HPDE6-E6E7 (cell line): ENCODE measurements at regions not wholly inside any gene's neighbourhood (a gene's known extent, or its start where the extent isn't known, plus 50 kb on each side); places are given as distances from the start of the nearest gene placed in this dataset.
A peak's percentile ranks its signal among the peaks of the same experiment; 100 is the strongest.
"Not testable (repeated sequence)": the region's sequence is repeated elsewhere in the genome, so short reads cannot be mapped to it uniquely, and the experiment has no call there.

Source experiments
- DNase-seq: peaks from one replicate; pipeline ENCODE4 v3.0.0; 2011; ENCODE audit warnings: missing footprints; ENCODE audit errors: extremely low spot score

- DNase-seq = no peak
Measured at GRCh38 chr7:20839196-20839735, 52.6 kb upstream of the SP8 start.

- DNase-seq = no peak
Measured at GRCh38 chr7:20839987-20840386, 53.3 kb upstream of the SP8 start.

- no peak for DNase-seq
Measured at GRCh38 chr7:20846791-20847190, 60.1 kb upstream of the SP8 start.

GRCh38 chr7:20858951-20859350, 72.3 kb upstream of the SP8 start:
- DNase-seq = no peak

- no peak for DNase-seq
Measured at GRCh38 chr7:20861468-20861867, 74.8 kb upstream of the SP8 start.

- DNase-seq = no peak
Measured at GRCh38 chr7:20862554-20862953, 75.9 kb upstream of the SP8 start.

- DNase-seq = no peak
Measured at GRCh38 chr7:20864221-20864620, 77.5 kb upstream of the SP8 start.

GRCh38 chr7:20865684-20866083, 79.0 kb upstream of the SP8 start:
- no peak for DNase-seq

GRCh38 chr7:20870977-20871376, 84.3 kb upstream of the SP8 start:
- DNase-seq = no peak

- DNase-seq = no peak
Measured at GRCh38 chr7:20892776-20893175, 106.1 kb upstream of the SP8 start.

- DNase-seq = no peak
Measured at GRCh38 chr7:20894806-20895205, 108.1 kb upstream of the SP8 start.

GRCh38 chr7:20895563-20895962, 108.9 kb upstream of the SP8 start:
- DNase-seq = peak; percentile 23

GRCh38 chr7:20896996-20897395, 110.3 kb upstream of the SP8 start:
- DNase-seq = no peak

GRCh38 chr7:20906801-20907453, 120.2 kb upstream of the SP8 start:
- no peak for DNase-seq

- no peak for DNase-seq
Measured at GRCh38 chr7:20911081-20911480, 124.4 kb upstream of the SP8 start.

- DNase-seq = no peak
Measured at GRCh38 chr7:20913853-20914252, 127.2 kb upstream of the SP8 start.

- no peak for DNase-seq
Measured at GRCh38 chr7:20916311-20916710, 129.6 kb upstream of the SP8 start.

- no peak for DNase-seq
Measured at GRCh38 chr7:20917603-20918002, 130.9 kb upstream of the SP8 start.

- no peak for DNase-seq
Measured at GRCh38 chr7:20918156-20918555, 131.5 kb upstream of the SP8 start.

- not testable (repeated sequence) for DNase-seq
Measured at GRCh38 chr7:20927178-20927577, 140.5 kb upstream of the SP8 start.

- DNase-seq = no peak
Measured at GRCh38 chr7:20927976-20928375, 141.3 kb upstream of the SP8 start.

GRCh38 chr7:20929199-20929598, 142.5 kb upstream of the SP8 start:
- DNase-seq = no peak

GRCh38 chr7:20931739-20932138, 145.1 kb upstream of the SP8 start:
- DNase-seq = no peak
